HG03442 (cell line): ENCODE measurements at regions not wholly inside any gene's neighbourhood (a gene's known extent, or its start where the extent isn't known, plus 50 kb on each side); places are given as distances from the start of the nearest gene placed in this dataset.
"Not testable (repeated sequence)": the region's sequence is repeated elsewhere in the genome, so short reads cannot be mapped to it uniquely, and the experiment has no call there.

Source experiments
- ATAC-seq: cut with Tn5 transposase; IDR thresholded peaks from one replicate; pipeline ENCODE4 v1.9.1; 2021; ENCODE audit warnings: mild to moderate bottlenecking, moderate library complexity; ENCODE audit not compliant: unreplicated experiment

DNA sequence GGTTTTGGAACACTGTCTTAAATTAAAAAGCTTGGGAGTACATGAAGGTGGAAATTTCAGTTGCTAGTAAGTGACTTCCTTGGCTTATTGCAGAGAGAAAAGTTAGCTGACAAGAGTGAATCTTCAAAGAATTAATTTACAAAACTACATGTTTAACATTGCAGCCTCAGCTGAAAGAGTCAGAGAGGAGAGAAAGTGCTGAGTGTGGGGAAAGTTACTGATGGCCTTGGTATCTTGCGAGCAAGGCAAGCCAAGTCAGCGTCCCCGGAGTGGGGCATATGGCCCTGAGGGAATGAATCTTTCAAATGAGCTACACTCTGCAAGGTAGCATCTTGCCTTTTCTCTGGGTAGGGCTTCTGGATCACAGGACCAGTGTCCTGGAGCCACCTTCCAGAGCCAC, 131.3 kb downstream of the LPIN1 start:
- no peak for ATAC-seq

DNA sequence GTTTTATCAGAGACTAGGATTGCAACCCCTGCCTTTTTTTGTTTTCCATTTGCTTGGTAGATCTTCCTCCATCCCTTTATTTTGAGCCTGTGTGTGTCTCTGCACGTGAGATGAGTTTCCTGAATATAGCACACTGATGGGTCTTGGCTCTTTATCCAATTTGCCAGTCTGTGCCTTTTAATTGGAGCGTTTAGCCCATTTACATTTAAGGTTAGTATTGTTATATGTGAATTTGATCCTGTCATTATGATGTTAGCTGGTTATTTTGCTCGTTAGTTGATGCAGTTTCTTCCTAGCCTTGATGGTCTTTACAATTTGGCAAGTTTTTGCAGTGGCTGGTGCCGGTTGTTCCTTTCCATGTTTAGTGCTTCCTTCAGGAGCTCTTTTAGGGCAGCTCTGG, 138.8 kb downstream of the LPIN1 start:
- not testable (repeated sequence) for ATAC-seq

- not testable (repeated sequence) for ATAC-seq
Observed at GRCh38 chr2:11886899-11887298, 140.5 kb downstream of the LPIN1 start.

GRCh38 chr2:11889101-11889850, 142.8 kb downstream of the LPIN1 start:
- ATAC-seq: no peak

DNA sequence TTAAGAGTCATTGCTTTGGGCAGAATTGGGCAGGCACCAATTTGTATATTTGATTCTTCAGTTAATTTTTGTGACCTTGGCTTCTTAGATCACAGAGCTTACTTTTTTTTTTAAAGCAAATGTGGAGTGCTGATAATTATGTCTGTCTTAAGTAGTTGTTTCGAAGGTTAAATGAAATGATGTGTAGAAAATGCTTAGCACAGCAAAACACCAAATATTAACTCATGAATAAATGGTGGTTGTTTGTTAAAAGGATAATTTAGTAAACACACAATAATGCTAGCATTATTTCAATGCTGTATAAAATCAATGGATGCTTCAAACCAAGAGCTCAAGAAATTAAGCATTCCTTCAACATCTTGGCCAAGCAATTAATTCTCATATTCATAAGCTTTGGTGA, 143.4 kb downstream of the LPIN1 start:
- no peak for ATAC-seq

- ATAC-seq: no peak
Observed at GRCh38 chr2:11891028-11891427, 144.6 kb downstream of the LPIN1 start.

DNA sequence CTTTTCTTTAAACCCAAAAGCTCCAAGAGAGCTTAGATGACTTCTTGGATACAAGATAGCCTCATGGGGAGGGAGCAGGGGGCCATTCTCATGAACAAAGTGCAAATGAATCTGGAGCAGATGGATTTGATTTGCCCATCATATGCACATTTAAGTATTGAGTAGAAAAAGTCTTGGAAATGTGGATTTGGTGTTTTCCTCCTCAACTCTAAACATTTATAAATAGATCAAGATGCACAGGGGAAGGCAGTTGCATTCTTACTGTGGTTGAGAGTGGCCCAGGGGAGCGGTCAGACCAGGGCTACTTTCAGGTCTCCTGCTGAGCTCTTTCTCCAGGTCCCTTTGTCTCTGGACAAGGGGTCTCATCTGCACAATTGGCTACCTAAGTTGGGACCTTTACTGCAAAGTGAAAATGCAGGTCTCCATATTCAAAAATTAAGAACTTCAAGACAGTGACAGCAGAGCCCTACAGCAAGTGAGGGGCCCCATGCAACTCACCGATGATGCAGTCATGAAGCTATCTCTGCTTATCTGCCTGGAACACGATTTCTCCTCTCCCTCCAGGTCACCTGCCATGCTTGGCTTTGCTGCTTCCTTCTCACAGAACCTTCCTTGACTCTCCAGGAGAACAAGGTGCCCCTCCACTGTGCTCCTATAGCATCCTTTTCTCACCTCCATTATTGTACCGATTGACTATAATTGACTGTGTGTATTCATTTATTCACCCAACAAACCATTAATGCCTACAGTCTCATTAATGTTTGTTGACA, 145.4 kb downstream of the LPIN1 start:
- ATAC-seq: no peak

DNA sequence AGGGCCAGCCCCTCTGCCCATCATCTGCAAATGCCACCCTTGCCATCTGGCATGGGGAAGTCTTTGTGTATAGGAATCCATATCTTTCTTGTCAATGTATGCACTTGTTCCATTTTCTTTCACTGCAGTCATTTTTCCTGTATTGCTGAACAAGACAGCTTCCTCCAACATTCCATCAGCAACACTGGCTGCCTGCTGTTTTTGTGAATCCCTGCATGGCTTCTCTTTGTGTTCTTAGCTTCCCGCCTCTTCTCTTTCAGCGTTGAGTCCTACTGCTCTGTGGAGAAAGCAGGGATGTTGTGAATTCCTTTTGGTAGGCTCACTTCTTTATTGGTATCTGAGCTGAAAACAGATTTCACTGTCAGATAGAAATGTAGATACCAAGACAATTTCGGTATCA, 150.0 kb downstream of the LPIN1 start:
- ATAC-seq: no peak

- no peak for ATAC-seq
Observed at GRCh38 chr2:11898576-11898975, 152.1 kb downstream of the LPIN1 start.

- ATAC-seq: no peak
Observed at GRCh38 chr2:11899264-11899818, 152.9 kb downstream of the LPIN1 start.

GRCh38 chr2:11900891-11901290, 154.5 kb downstream of the LPIN1 start:
- ATAC-seq: not testable (repeated sequence)

DNA sequence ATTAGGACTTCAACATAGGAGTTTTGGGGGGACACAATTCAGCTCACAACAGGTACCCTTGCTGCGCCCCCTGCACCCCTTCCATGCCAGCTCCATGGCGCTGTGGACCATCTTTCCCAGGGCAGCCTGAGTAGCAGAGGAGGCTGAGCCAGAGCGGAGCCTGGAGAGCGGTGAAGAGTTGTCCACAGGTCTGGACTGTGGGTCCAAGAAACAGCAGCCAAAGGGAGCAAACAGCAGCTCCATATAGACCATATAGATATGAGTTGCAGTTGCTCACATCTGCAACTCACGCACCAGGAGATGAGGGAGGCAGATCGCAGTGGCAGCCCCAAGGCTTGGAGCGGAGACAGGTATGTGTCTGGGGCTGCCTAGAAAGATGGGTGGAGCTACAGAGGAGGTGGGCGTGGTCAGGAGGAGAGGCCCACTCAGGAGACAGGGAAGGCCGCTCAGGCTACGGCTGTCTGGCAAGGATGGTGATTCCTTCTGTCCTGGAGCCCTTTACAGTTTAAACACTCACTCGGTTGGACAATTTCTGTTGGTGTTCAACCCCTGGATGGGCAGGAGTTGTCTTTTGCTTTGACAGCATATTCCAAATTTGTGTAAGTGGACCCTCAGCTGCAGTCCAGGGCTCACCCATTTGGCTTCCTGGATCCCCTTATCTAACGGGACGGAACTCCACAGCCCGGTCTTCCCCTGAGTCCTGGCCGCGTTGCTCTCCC, 155.1 kb downstream of the LPIN1 start:
- ATAC-seq: no peak

- no peak for ATAC-seq
Observed at GRCh38 chr2:11903085-11903606, 156.7 kb downstream of the LPIN1 start.

GRCh38 chr2:11904029-11904428, 157.6 kb downstream of the LPIN1 start:
- ATAC-seq: peak; percentile 69

DNA sequence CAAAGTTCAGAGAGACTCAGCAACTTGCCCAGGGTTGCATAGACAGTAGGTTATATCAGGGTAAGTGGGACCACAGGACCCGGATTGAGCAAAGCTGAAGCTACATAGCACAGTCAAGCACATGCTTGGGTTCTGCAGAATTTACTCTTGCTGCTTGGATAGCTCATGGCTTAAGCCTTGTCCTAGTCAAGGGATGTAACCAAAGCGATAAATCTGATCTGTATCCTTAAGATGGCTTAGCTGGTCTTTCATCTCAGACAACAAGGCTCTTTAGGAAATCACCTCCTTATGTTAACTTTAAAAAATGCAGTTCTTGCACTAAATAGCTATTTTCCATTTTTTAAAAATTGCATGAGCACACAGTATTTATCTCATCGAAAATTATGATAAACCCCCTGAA, 158.5 kb downstream of the LPIN1 start:
- no peak for ATAC-seq

DNA sequence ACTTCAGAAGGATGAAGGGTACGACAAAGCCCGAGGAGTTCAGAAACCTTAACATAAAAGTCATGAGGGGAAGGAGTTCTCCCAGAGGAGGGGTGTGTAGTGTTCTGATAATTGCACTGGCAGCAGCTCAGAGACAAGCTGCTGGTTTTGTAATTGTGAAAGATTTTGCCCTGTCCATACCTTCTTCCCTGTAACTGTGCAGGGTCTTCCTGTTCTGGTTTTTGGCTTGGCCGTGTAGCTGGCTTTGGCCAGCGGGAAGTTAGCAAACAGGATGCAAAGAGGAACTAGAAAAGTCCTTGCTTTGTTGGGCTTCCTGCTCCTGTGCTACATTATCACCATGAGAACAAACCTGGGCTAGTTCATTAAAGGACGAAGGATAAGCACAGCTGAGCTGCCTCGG, 160.8 kb downstream of the LPIN1 start:
- ATAC-seq: no peak

DNA sequence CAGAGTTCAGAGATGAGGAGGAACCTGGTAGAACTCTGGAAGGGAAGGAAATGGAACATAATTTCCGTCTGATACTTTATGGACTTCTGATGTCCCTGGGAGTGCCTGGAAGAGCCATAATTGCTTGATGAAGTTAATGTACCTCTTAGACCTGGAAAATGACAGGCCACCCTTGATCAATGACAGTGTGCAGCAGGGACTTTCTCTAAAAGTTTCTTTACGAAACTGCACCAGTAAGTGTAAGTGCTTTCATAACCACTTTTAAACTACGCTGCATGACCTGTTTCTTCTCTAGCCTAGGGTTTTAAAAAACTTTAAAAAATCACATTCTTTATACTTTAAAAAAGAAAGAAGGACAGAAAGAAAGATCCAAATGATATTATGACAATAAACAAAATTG, 164.5 kb downstream of the LPIN1 start:
- peak; percentile 57 for ATAC-seq

DNA sequence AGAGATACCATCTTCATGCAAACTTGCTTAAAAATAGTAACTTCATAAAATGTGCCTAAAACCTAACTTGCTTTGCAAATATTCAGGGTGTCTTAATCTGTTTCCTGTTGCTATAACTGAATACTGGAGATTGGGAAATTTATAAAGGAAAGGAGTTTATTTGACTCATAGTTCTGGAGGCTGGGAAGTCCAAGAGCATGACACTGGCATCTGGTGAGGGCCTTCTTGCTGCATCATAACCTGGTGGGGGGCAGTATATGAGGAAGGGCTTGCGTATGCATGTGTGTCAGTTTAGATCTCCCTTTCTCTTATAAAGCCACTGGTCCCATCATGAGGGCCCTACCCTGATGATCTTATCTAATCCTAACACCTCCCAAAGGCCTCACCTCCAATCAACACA, 166.5 kb downstream of the LPIN1 start:
- ATAC-seq: no peak

DNA sequence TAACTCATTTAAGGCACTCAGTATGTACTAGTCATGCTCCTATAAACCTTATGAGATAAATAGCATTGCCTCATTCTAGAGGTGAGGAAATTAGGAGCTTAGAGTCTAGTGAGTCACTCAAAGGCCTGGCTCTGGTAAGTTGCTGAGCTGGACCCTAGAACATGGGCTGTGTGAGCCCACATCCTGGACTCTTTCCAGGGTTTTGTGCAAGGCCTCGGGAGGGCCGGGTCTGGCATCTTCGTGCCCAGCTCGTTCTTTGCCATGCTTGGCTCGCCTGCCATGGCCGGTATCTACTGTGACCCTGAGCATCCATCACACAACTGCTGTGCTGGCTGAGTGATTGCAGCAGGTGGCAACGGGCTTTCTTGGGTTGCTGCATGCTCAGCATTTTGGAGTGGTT, 168.0 kb downstream of the LPIN1 start:
- no peak for ATAC-seq

DNA sequence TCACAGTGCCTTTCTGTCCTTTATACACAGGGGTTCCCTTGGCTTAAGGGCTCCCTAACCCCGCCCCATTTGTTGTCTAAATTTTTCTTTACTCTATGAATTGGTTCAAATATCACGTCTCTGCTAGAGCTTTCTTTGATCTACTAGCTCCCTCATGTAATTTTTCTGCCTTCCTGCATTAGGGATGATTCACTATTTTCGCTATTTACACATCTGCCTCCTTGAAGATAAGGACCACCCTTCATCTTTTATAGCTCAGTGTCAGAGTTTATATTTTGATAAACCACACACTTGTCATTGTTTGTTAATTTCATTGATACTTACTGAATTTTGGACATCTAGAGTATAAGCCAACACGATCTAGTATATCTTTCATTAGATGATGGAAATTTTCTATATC, 169.2 kb downstream of the LPIN1 start:
- no peak for ATAC-seq

- ATAC-seq: no peak
Observed at GRCh38 chr2:11919953-11920352, 173.5 kb downstream of the LPIN1 start.
